HCT116 (cell line): ENCODE measurements at regions not wholly inside any gene's neighbourhood (a gene's known extent, or its start where the extent isn't known, plus 50 kb on each side); places are given as distances from the start of the nearest gene placed in this dataset.
A peak's percentile ranks its signal among the peaks of the same experiment; 100 is the strongest.

Source experiments
- ATAC-seq: fragments of 200-7000 bp; cut with Tn5 transposase; 2 replicates; pipeline ENCODE4 v1.9.1; 2020; ENCODE audit warnings: mild to moderate bottlenecking, moderate library complexity
- BruUV-seq: library from RNA; stranded (reverse); fragments of 400-500 nt; replicated peaks from 2 replicates; lab custom pipeline; 2021; lab: Mats Ljungman, UMichigan
- CTCF ChIA-PET: fragments of 300-600 bp; sonication (Branson Sonifier 250); formaldehyde crosslinking; loops from one replicate; lab custom pipeline; 2021; ENCODE audit warnings: antibody characterized with exemption; lab: Charles Lee
- POLR2A ChIA-PET: fragments of 300-600, 350-600 bp; sonication (Branson Sonifier 250); formaldehyde crosslinking; loops from one replicate; lab custom pipeline; 2021; ENCODE audit warnings: antibody characterized with exemption; lab: Charles Lee
- RAD21 ChIA-PET, 2 experiments: fragments of 300-600 bp; sonication (Branson Sonifier 250); formaldehyde crosslinking; loops; one replicate each; lab custom pipeline; 2023; ENCODE audit warnings: low total read pairs in 2 of 2; ENCODE audit not compliant: uncharacterized antibody in 2 of 2, unreplicated experiment in 2 of 2, low non-redundant PET in 1 of 2; lab: Charles Lee
- DNase-seq: peaks from one replicate; pipeline ENCODE4 v3.0.0-alpha.2; 2010; ENCODE audit warnings: low read depth, low spot score
- H2AFZ ChIP-seq: fragments of 200-600 bp; shearing (Covaris generic), sonication (generic); 2 replicates; pipeline ENCODE4 v1.6.1; 2017; ENCODE audit warnings: low read depth, mixed run types, mixed read lengths, antibody characterized with exemption, low read length; ENCODE audit not compliant: poor library complexity, severe bottlenecking
- H3K27ac ChIP-seq: 2 replicates; pipeline ENCODE4 v1.5.1; 2012; ENCODE audit warnings: low read depth, low read length
- H3K27me3 ChIP-seq: fragments of 200-600 bp; sonication (generic); 2 replicates; pipeline ENCODE4 v1.6.1; 2016; ENCODE audit warnings: mixed run types, low read length, mixed read lengths; ENCODE audit not compliant: insufficient read depth
- H3K36me3 ChIP-seq, 2 experiments: fragments of 200-500 bp in 1 of 2; fragments of 200-600 bp in 1 of 2; sonication (Bioruptor generic) in 1 of 2; sonication (generic) in 1 of 2; 2 replicates each; pipeline versions ENCODE4 v1.5.1 to v1.6.1; 2014 to 2016; ENCODE audit warnings: low read length in 2 of 2, inconsistent platforms in 1 of 2, mixed read lengths in 1 of 2, mixed run types in 1 of 2; ENCODE audit not compliant: insufficient read depth in 2 of 2, control insufficient read depth in 1 of 2
- H3K4me1 ChIP-seq, 2 experiments: fragments of 200-600 bp in 1 of 2; sonication (generic) in 1 of 2; 2 replicates each; pipeline versions ENCODE4 v1.5.1 to v1.6.1; 2012 to 2017; ENCODE audit warnings: low read length in 2 of 2, inconsistent platforms in 1 of 2, mild to moderate bottlenecking in 1 of 2, mixed read lengths in 1 of 2, mixed run types in 1 of 2, moderate library complexity in 1 of 2; ENCODE audit not compliant: insufficient read depth in 2 of 2, control insufficient read depth in 1 of 2
- H3K4me2 ChIP-seq: fragments of 200-600 bp; sonication (generic); 2 replicates; pipeline ENCODE4 v1.6.1; 2017; ENCODE audit warnings: mixed run types, low read length, mixed read lengths
- H3K4me3 ChIP-seq, 2 experiments: fragments of 200-600 bp in 1 of 2; sonication (generic) in 1 of 2; replicated peaks in 1 of 2; 2 replicates each; pipeline ENCODE4 v1.5.1; 2011 to 2016; ENCODE audit warnings: low read length in 2 of 2, control low read depth in 1 of 2, low read depth in 1 of 2, mild to moderate bottlenecking in 1 of 2, mixed read lengths in 1 of 2, mixed run types in 1 of 2
- H3K79me2 ChIP-seq: fragments of 200-600 bp; sonication (generic); 2 replicates; pipeline ENCODE4 v1.6.1; 2017; ENCODE audit warnings: mild to moderate bottlenecking, mixed run types, low read length, moderate library complexity, mixed read lengths; ENCODE audit not compliant: insufficient read depth
- H3K9ac ChIP-seq: fragments of 200-600 bp; sonication (generic); 2 replicates; pipeline ENCODE4 v1.6.1; 2016; ENCODE audit warnings: low read length, mixed read lengths
- H3K9me2 ChIP-seq: fragments of 200-600 bp; sonication (generic), shearing (Covaris generic); 2 replicates; pipeline ENCODE4 v1.6.1; 2017; ENCODE audit warnings: mixed run types, mild to moderate bottlenecking, moderate library complexity; ENCODE audit not compliant: insufficient read depth
- H3K9me3 ChIP-seq, 2 experiments: fragments of 200-500 bp in 1 of 2; fragments of 200-600 bp in 1 of 2; sonication (Bioruptor generic) in 1 of 2; sonication (generic) in 1 of 2; 2 replicates each; pipeline ENCODE4 v1.6.1; 2014 to 2017; ENCODE audit warnings: low read length in 2 of 2, mixed read lengths in 2 of 2, inconsistent platforms in 1 of 2, low read depth in 1 of 2, mild to moderate bottlenecking in 1 of 2, mixed run types in 1 of 2, moderate library complexity in 1 of 2; ENCODE audit not compliant: control insufficient read depth in 1 of 2, insufficient read depth in 1 of 2
- H4K20me1 ChIP-seq: fragments of 200-600 bp; sonication (generic), shearing (Covaris generic); 2 replicates; pipeline ENCODE4 v1.6.1; 2017; ENCODE audit warnings: mixed run types, mild to moderate bottlenecking, moderate library complexity; ENCODE audit not compliant: insufficient read depth
- CBX3 ChIP-seq: IDR thresholded peaks from 2 replicates; pipeline ENCODE4 v1.6.1; 2012; ENCODE audit warnings: low read depth
- CEBPB ChIP-seq: IDR thresholded peaks from 2 replicates; pipeline ENCODE4 v1.6.1; 2012; ENCODE audit warnings: low read depth
- ELF1 ChIP-seq: IDR thresholded peaks from 2 replicates; pipeline ENCODE4 v1.6.1; 2012; ENCODE audit warnings: low read depth, borderline replicate concordance
- EZH2 ChIP-seq: fragments of 200-600 bp; sonication (generic); IDR thresholded peaks from 2 replicates; pipeline ENCODE4 v1.6.1; 2017; ENCODE audit warnings: antibody characterized with exemption, mixed run types
- EZH2phosphoT487 ChIP-seq: fragments of 200-600 bp; IDR thresholded peaks from 2 replicates; pipeline ENCODE4 v1.6.1; 2018; ENCODE audit warnings: antibody characterized with exemption, borderline replicate concordance
- JUND ChIP-seq: IDR thresholded peaks from 2 replicates; pipeline ENCODE4 v1.6.1; 2012
- POLR2A ChIP-seq: IDR thresholded peaks from 2 replicates; pipeline ENCODE4 v1.7.0; 2011; ENCODE audit warnings: borderline replicate concordance; ENCODE audit not compliant: insufficient read depth, insufficient read length; ENCODE audit errors: extremely low read depth
- POLR2AphosphoS5 ChIP-seq: IDR thresholded peaks from 2 replicates; pipeline ENCODE4 v1.6.1; 2011; ENCODE audit warnings: mild to moderate bottlenecking, low read depth, low read length, moderate library complexity
- SIN3A ChIP-seq: IDR thresholded peaks from 2 replicates; pipeline ENCODE4 v1.6.1; 2012; ENCODE audit warnings: low read depth
- TCF7L2 ChIP-seq: IDR thresholded peaks from 2 replicates; pipeline ENCODE4 v1.7.0; 2011; ENCODE audit warnings: borderline replicate concordance, inconsistent platforms; ENCODE audit not compliant: insufficient read depth, insufficient read length; ENCODE audit errors: extremely low read depth
- YY1 ChIP-seq: IDR thresholded peaks from 2 replicates; pipeline ENCODE4 v1.6.1; 2011; ENCODE audit warnings: low read length, low read depth, moderate library complexity, mild to moderate bottlenecking; ENCODE audit not compliant: insufficient replicate concordance; ENCODE audit errors: extremely low read depth
- intact Hi-C: fragments of 100-400 bp; cut with micrococcal nuclease; formaldehyde crosslinking; loops from 2 replicates; pipeline ENCODE4 v1.10.0; 2022
- TF ChIP-seq, protein P1 (sequence below): IDR thresholded peaks from 2 replicates; pipeline ENCODE4 v1.6.1; 2012
- TF ChIP-seq, protein P2 (sequence below), 3 experiments: fragments of 200-600 bp in 1 of 3; sonication (generic) in 1 of 3; IDR thresholded peaks in 2 of 3; conservative IDR thresholded peaks in 1 of 3; 2 replicates each; pipeline ENCODE4 v1.5.1; 2012 to 2017; ENCODE audit warnings: low read depth in 2 of 3, low read length in 2 of 3, antibody characterized with exemption in 1 of 3, borderline replicate concordance in 1 of 3, control low read depth in 1 of 3, mild to moderate bottlenecking in 1 of 3, mixed read lengths in 1 of 3, mixed run types in 1 of 3, moderate library complexity in 1 of 3; ENCODE audit not compliant: insufficient read depth in 1 of 3

DNA sequence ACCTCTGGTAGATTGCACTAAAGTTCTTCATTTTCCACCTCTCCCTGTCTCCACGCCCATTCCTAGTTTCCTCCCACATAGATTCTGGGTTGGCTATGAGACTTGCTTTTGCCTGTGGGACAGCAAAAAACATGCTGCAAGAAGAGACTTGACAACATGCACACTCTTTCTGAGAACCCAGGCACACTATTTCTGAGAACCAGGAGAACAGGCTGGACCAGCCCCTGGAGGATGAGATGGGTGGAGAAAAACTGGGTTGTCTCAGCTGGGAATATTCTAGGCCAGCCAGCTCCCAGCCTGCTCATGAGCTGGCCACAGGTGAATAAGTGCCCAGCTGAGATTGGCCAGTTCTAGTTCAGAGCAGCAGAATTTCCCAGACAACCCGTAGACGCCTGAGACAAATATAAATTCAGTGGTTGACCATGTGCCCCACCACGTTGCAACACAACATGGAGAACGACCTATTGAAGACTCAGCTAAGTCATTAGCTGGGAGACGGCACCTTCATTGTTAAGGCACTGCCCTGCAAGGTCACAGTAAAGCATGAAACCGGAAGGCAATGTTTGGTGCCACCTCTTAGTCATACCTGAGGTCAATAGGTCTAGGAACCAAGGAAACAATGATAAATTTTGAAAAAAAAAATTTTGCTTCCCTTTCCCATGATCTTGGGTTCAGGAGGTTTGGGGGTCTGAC lies 92.7 kb upstream of the AKR1E2 start (continued):
- TF ChIP-seq TCF7L2: peak; percentile 56
- TF ChIP-seq JUND: peak; percentile 55
- peak; percentile 62; the same call in 1 of the 2 replicates for TF ChIP-seq CBX3

DNA sequence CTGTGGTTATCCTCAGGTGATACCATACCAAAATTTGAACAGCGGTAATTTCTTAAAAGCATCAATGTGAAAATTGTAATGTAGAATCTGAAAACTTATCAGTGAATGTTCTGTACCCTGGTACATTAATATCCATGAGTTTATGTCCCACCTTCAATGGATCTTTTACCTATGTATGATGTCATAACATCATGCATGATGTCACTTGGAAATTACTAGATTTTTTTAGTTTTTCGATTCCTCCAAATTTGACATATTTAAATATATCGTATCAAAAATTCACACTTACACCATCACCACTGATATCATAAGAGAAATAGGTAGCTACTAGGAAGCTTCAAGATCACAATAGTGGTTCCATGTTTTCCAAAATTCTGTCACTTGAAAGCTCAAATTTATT lies 95.0 kb upstream of the AKR1E2 start:
- peaks cover 10 to 32% of the 10 kb centered on the region in 2 experiments; a peak in 3 of 4 replicates for H3K4me1 ChIP-seq
- no peaks in the 10 kb centered on the region for H4K20me1 ChIP-seq
- ChIA-PET POLR2A (no interaction called here), CTCF (no interaction called here), RAD21 (no interaction called here)
- no peaks in the 10 kb centered on the region for H3K79me2 ChIP-seq
- H3K27me3 ChIP-seq: no peaks in the 10 kb centered on the region
- no TSS peak for BruUV-seq
- ATAC-seq (no peak), DNase-seq (no peak)
- H3K9ac ChIP-seq: no peak overlapping the region
- no peak for TF ChIP-seq YY1
- H3K9me3 ChIP-seq: no peaks in the 10 kb centered on the region
- H3K4me2 ChIP-seq: no peak overlapping the region
- no peaks in the 10 kb centered on the region for H3K9me2 ChIP-seq
- H2AFZ ChIP-seq: peak overlapping the region; percentile 22
- H3K4me3 ChIP-seq: no peak overlapping the region
- H3K27ac ChIP-seq: no peak overlapping the region
- no peaks in the 10 kb centered on the region for H3K36me3 ChIP-seq
- intact Hi-C loops: loop anchor here (10.0 kb wide), 1 partner anchor 376 kb away; no protein-coding TSS in a partner anchor

DNA sequence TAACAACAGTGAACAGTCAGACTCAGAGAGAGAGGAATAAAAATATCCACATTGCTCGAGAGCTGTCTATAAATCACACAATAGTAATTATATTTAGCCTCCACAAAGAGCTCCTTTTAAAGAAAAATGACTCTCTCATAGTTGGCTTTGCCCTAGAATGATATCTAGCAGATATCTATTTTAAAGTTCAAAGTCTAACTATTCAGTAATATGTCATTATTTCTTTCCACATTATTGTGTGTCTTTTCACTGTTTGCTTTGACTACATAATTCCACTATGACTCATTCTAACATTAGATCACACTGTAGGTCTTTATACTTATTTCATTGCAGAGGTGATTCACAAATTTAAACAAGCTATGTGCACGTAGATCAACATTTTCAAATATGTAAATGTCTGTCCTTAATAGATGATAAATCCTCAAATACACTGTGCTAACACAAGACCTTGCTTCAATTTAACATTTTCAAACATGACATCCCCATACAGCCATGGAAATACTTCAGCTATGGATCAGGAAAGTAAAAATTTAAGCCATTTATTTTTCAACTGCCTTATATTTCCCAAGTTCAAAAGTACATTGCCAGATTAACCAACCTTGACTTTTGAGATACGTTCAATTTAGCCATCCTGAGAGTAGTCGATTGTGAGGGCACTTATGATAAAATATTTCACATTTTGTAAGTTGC lies 99.9 kb upstream of the AKR1E2 start:
- Histone ChIP-seq H4K20me1 (no peaks in the 10 kb centered on the region), H3K4me3 (peak overlapping the region in 1 of 2 experiments; percentile 17; a peak in 1 of 4 replicates), H3K9ac (peak overlapping the region; percentile 67), H2AFZ (peak overlapping the region; percentile 73), H3K36me3 (peaks cover 0 to 4% of the 10 kb centered on the region in 2 experiments; a peak in 1 of 4 replicates), H3K4me2 (peak overlapping the region; percentile 68), H3K27ac (peak overlapping the region; percentile 51; the same call in 1 of the 2 replicates), H3K9me2 (no peaks in the 10 kb centered on the region), H3K79me2 (no peaks in the 10 kb centered on the region), H3K4me1 (peaks cover 9 to 39% of the 10 kb centered on the region in 2 experiments; a peak in 3 of 4 replicates), H3K9me3 (peaks cover 0 to 2% of the 10 kb centered on the region in 2 experiments; a peak in 1 of 4 replicates), H3K27me3 (no peaks in the 10 kb centered on the region)
- CTCF ChIA-PET: interaction anchor here (0.6 kb wide), 1 partner anchor 997 kb away, joined by 3 read pairs; no protein-coding TSS in a partner anchor
- RAD21 ChIA-PET: no interaction called here
- DNase-seq (peak; percentile 83), ATAC-seq (peak; percentile 89)
- POLR2A ChIA-PET: interaction anchor here (0.8 to 1.5 kb wide), 6 partner anchors 9 to 941 kb away, joined by 3 to 6 read pairs (median 4); partner anchors contain the start of gene KLF6
- intact Hi-C loops: no loop called here
- BruUV-seq: no TSS peak
- TF ChIP-seq EZH2phosphoT487: no peak
- TF ChIP-seq ELF1: no peak
- TF ChIP-seq, protein P1, sequence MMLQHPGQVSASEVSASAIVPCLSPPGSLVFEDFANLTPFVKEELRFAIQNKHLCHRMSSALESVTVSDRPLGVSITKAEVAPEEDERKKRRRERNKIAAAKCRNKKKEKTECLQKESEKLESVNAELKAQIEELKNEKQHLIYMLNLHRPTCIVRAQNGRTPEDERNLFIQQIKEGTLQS: peak; percentile 76
- peak; percentile 99 for TF ChIP-seq JUND
- no peak for TF ChIP-seq POLR2A
- peak; percentile 91 for TF ChIP-seq CEBPB
- TF ChIP-seq, protein P2, sequence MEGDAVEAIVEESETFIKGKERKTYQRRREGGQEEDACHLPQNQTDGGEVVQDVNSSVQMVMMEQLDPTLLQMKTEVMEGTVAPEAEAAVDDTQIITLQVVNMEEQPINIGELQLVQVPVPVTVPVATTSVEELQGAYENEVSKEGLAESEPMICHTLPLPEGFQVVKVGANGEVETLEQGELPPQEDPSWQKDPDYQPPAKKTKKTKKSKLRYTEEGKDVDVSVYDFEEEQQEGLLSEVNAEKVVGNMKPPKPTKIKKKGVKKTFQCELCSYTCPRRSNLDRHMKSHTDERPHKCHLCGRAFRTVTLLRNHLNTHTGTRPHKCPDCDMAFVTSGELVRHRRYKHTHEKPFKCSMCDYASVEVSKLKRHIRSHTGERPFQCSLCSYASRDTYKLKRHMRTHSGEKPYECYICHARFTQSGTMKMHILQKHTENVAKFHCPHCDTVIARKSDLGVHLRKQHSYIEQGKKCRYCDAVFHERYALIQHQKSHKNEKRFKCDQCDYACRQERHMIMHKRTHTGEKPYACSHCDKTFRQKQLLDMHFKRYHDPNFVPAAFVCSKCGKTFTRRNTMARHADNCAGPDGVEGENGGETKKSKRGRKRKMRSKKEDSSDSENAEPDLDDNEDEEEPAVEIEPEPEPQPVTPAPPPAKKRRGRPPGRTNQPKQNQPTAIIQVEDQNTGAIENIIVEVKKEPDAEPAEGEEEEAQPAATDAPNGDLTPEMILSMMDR (IDR thresholded peaks at IDR 0.05 in 2 of 3, conservative IDR thresholded peaks at IDR 0.05 in 1 of 3; ENCODE audit: borderline replicate concordance in 1 of 3, insufficient read depth in 1 of 3, low read depth in 2 of 3, low read length in 2 of 3): no peak
- TF ChIP-seq POLR2AphosphoS5: peak; percentile 28; the same call in 1 of the 2 replicates
- peak; percentile 82 for TF ChIP-seq SIN3A
- no peak for TF ChIP-seq EZH2
